GM12872 (cell line): ENCODE measurements at regions not wholly inside any gene's neighbourhood (a gene's known extent, or its start where the extent isn't known, plus 50 kb on each side); places are given as distances from the start of the nearest gene placed in this dataset.

ENCODE experiments used
- CTCF ChIP-seq: IDR thresholded peaks from 3 replicates; pipeline ENCODE4 v1.5.1; 2011; ENCODE audit warnings: low read depth, mild to moderate bottlenecking, low read length, moderate library complexity; ENCODE audit not compliant: insufficient read depth

DNA sequence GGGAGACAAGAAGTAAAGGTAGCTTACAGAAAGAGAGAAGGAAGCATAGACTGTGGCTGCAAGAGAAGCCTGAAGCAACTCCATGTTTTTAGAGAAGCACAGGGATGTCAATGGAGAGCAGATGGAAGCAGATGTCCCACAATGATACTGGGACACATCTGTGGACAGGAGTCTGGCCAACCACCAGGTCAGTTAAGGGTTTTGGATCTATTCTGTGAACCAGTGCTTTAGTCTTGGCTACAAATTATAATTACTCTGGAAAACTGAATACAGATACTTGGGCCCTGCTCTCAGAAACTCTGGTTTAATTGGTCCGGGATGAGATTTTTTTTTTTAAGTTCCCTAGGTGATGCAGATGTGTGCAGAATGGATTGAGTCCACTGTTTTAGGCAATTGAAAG is 592.8 kb downstream of the CSNK1G3 start:
- TF ChIP-seq CTCF: no peak

- no peak for TF ChIP-seq CTCF
Observed at GRCh38 chr5:124104344-124104743, 592.4 kb downstream of the CSNK1G3 start.

DNA sequence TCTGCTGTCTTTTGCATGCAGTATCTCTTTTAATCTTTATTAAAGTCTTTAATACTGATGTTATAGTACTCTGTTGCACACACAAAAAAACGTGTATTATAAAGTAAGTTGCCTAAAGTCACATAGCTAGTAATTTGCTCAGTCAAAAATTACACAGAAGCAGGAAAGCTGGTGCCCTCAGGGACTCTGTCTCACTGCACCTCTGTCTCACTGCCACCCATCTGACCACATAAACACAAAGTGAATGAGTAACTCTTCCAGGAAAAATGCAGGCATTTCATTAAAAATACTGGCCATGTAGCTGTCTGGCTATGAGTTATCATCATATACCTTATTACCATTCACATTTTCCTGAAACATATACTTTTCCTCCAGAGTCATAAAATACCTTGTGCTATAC is 591.7 kb downstream of the CSNK1G3 start:
- no peak for TF ChIP-seq CTCF

GRCh38 chr5:124102486-124102885 is 590.5 kb downstream of the CSNK1G3 start:
- no peak for TF ChIP-seq CTCF

- TF ChIP-seq CTCF: no peak
Observed at GRCh38 chr5:124093658-124094057, 581.7 kb downstream of the CSNK1G3 start.

- TF ChIP-seq CTCF: no peak
Observed at GRCh38 chr5:124090115-124090514, 578.1 kb downstream of the CSNK1G3 start.

DNA sequence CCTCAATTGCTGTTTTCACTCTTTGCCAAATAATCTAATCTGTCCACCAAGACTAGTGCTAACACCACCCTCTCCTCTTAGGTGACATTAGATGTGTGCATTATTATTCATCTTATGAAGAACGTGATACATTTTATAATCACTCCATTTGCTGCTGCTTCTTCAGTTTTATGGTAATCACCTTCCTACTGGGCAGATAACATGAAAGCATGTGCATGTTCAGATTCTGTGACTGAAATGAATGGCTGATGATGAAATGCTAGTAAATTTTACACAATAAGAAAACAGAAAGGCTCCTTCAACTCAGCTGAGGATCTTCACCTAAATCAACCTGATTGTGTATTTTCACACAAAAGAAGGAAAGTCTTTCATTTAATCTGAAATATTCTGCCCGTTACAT is 577.6 kb downstream of the CSNK1G3 start:
- no peak for TF ChIP-seq CTCF
